ENCODE measurements at regions not wholly inside any gene's neighbourhood (a gene's known extent, or its start where the extent isn't known, plus 50 kb on each side); places are given as distances from the start of the nearest gene placed in this dataset.

- Histone ChIP-seq H4K91ac (ENCODE audit: insufficient read length, low read depth, low read length) (no peak overlapping the region), H3T11ph (ENCODE audit: low read length) (no peak overlapping the region), H2BK12ac (ENCODE audit: insufficient read length, low read depth, low read length) (no peak overlapping the region), H3K9me3 (ENCODE audit: control insufficient read depth, low read depth, low read length) (no peaks in the 10 kb centered on the region), H3K9ac (ENCODE audit: extremely low read depth, insufficient read length, low read length) (no peak overlapping the region), H4K5ac (ENCODE audit: insufficient read length, low read depth, low read length) (no peak overlapping the region), H3K23ac (ENCODE audit: insufficient read length, low read depth, low read length) (no peak overlapping the region), H2BK15ac (ENCODE audit: low read depth, low read length) (no peak overlapping the region), H3K27ac (ENCODE audit: insufficient read length, low read depth, low read length) (no peak overlapping the region), H3K4me1 (ENCODE audit: insufficient read depth, low read length) (peaks cover 3% of the 10 kb centered on the region; the same call in 1 of the 2 replicates), H3K23me2 (ENCODE audit: insufficient read length, low read depth, low read length, poor library complexity, severe bottlenecking) (no peaks in the 10 kb centered on the region), H3K79me2 (ENCODE audit: insufficient read depth, low read length) (no peaks in the 10 kb centered on the region), H3K79me1 (ENCODE audit: insufficient read depth, low read depth, low read length, poor library complexity, severe bottlenecking) (no peaks in the 10 kb centered on the region), H4K8ac (replicated peaks; ENCODE audit: insufficient read length, low read depth, low read length) (no peak overlapping the region), H3K14ac (ENCODE audit: insufficient read depth, low read length) (no peak overlapping the region), H3K4me2 (ENCODE audit: insufficient read depth, insufficient read length, low read length) (no peak overlapping the region), H3K4ac (ENCODE audit: low read depth, low read length) (no peak overlapping the region), H3K27me3 (ENCODE audit: insufficient read depth, low read length) (no peaks in the 10 kb centered on the region), H2BK5ac (ENCODE audit: insufficient read length, low read length) (no peak overlapping the region), H3K56ac (ENCODE audit: insufficient read length, low read depth, low read length) (no peak overlapping the region), H2AK5ac (ENCODE audit: insufficient read length, low read length) (no peak overlapping the region), H3K18ac (ENCODE audit: insufficient read length, low read depth, low read length) (no peak overlapping the region), H2AFZ (ENCODE audit: low read length) (no peak overlapping the region), H2BK20ac (ENCODE audit: low read depth, low read length, poor library complexity, severe bottlenecking) (no peak overlapping the region), H2BK120ac (ENCODE audit: low read depth, low read length, poor library complexity, severe bottlenecking) (no peak overlapping the region), H4K20me1 (ENCODE audit: control insufficient read depth, insufficient read depth, insufficient read length) (no peaks in the 10 kb centered on the region)
- DNase-seq = no peak
- WGBS (ENCODE audit: extremely low coverage, insufficient read length, low lambda C conversion rate) = no CpG with 5 or more reads among the region's 17 CpGs
- peaks cover 0 to 1% (median 0%) of the 10 kb centered on the region in 3 experiments; a peak in 1 of 7 replicates for H3K36me3 Mint-ChIP-seq (ENCODE audit: insufficient read depth in 1 of 3, low read depth in 3 of 3)
- no peak overlapping the region for H3K27ac Mint-ChIP-seq
- peaks cover 8% of the 10 kb centered on the region for H3K27me3 Mint-ChIP-seq (ENCODE audit: low read depth)
- no peak for TF ChIP-seq CTCF (conservative IDR thresholded peaks at IDR 0.05)
- H3K4me3 Mint-ChIP-seq = no peak overlapping the region; a peak in 1 of 5 replicates
- peaks cover 24 to 25% of the 10 kb centered on the region in 2 experiments for H3K4me1 Mint-ChIP-seq
- H3K9me3 Mint-ChIP-seq = peaks cover 0 to 3% of the 10 kb centered on the region in 2 experiments; a peak in 3 of 5 replicates
These were observed 120.2 kb upstream of the RFLNA start for GRCh38 chr12:124174451-124175348.

Measured in H9 (cell line).